ENCODE measurements at regions not wholly inside any gene's neighbourhood (a gene's known extent, or its start where the extent isn't known, plus 50 kb on each side); places are given as distances from the start of the nearest gene placed in this dataset.

- ATAC-seq (ENCODE audit: low read depth) (no peak), DNase-seq (ENCODE audit: low spot score) (no peak)
- TF ChIP-seq CTCF (IDR thresholded peaks at IDR 0.05; ENCODE audit: poor library complexity, severe bottlenecking) = no peak
- Histone ChIP-seq H3K36me3 (ENCODE audit: low read depth) (no peaks in the 10 kb centered on the region), H3K4me3 (ENCODE audit: severe bottlenecking) (no peak overlapping the region), H3K9me3 (ENCODE audit: severe bottlenecking) (no peaks in the 10 kb centered on the region), H3K4me1 (ENCODE audit: insufficient read depth, poor library complexity, severe bottlenecking) (no peaks in the 10 kb centered on the region), H3K27me3 (ENCODE audit: insufficient read depth, poor library complexity, severe bottlenecking) (no peaks in the 10 kb centered on the region), H3K27ac (ENCODE audit: poor library complexity, severe bottlenecking) (no peak overlapping the region)
Measured at GRCh38 chrX:138954976-138955375, 243.5 kb upstream of the FGF13 start.

GRCh38 chrX:138946926-138947325 lies 235.4 kb upstream of the FGF13 start:
- no peak overlapping the region for H3K27ac ChIP-seq (ENCODE audit: poor library complexity, severe bottlenecking)
- TF ChIP-seq CTCF (IDR thresholded peaks at IDR 0.05; ENCODE audit: poor library complexity, severe bottlenecking) = no peak
- DNase-seq (ENCODE audit: low spot score) = no peak

GRCh38 chrX:138945219-138945618 lies 233.7 kb upstream of the FGF13 start:
- Histone ChIP-seq H3K4me3 (ENCODE audit: severe bottlenecking) (no peak overlapping the region), H3K36me3 (ENCODE audit: low read depth) (no peaks in the 10 kb centered on the region), H3K27me3 (ENCODE audit: insufficient read depth, poor library complexity, severe bottlenecking) (no peaks in the 10 kb centered on the region), H3K9me3 (ENCODE audit: severe bottlenecking) (no peaks in the 10 kb centered on the region), H3K27ac (ENCODE audit: poor library complexity, severe bottlenecking) (no peak overlapping the region), H3K4me1 (ENCODE audit: insufficient read depth, poor library complexity, severe bottlenecking) (no peaks in the 10 kb centered on the region)
- 0 out of 3 replicates have a peak, but pooled peaks have one; percentile 27 for ATAC-seq (ENCODE audit: low read depth)
- no peak for TF ChIP-seq CTCF (IDR thresholded peaks at IDR 0.05; ENCODE audit: poor library complexity, severe bottlenecking)
- no peak for DNase-seq (ENCODE audit: low spot score)

More at GRCh38 chrX:138946926-138947325, 235.4 kb upstream of the FGF13 start:
- H3K9me3 ChIP-seq (ENCODE audit: severe bottlenecking) = no peaks in the 10 kb centered on the region
- no peaks in the 10 kb centered on the region for H3K36me3 ChIP-seq (ENCODE audit: low read depth)
- no peaks in the 10 kb centered on the region for H3K27me3 ChIP-seq (ENCODE audit: insufficient read depth, poor library complexity, severe bottlenecking)
- no peaks in the 10 kb centered on the region for H3K4me1 ChIP-seq (ENCODE audit: insufficient read depth, poor library complexity, severe bottlenecking)
- no peak overlapping the region for H3K4me3 ChIP-seq (ENCODE audit: severe bottlenecking)
- no peak for ATAC-seq (ENCODE audit: low read depth)

- no peaks in the 10 kb centered on the region for H3K4me1 ChIP-seq (ENCODE audit: insufficient read depth, poor library complexity, severe bottlenecking)
- no peaks in the 10 kb centered on the region for H3K27me3 ChIP-seq (ENCODE audit: insufficient read depth, poor library complexity, severe bottlenecking)
- H3K9me3 ChIP-seq (ENCODE audit: severe bottlenecking) = no peaks in the 10 kb centered on the region
- no peak overlapping the region for H3K4me3 ChIP-seq (ENCODE audit: severe bottlenecking)
- no peak overlapping the region for H3K27ac ChIP-seq (ENCODE audit: poor library complexity, severe bottlenecking)
- no peaks in the 10 kb centered on the region for H3K36me3 ChIP-seq (ENCODE audit: low read depth)
- no peak for DNase-seq (ENCODE audit: low spot score)
- TF ChIP-seq CTCF (IDR thresholded peaks at IDR 0.05; ENCODE audit: poor library complexity, severe bottlenecking) = no peak
- ATAC-seq (ENCODE audit: low read depth) = no peak
Measured at GRCh38 chrX:138939038-138939437, 227.5 kb upstream of the FGF13 start.

- no peak for DNase-seq (ENCODE audit: low spot score)
- Histone ChIP-seq H3K36me3 (ENCODE audit: low read depth) (no peaks in the 10 kb centered on the region), H3K27ac (ENCODE audit: poor library complexity, severe bottlenecking) (no peak overlapping the region), H3K9me3 (ENCODE audit: severe bottlenecking) (no peaks in the 10 kb centered on the region), H3K4me3 (ENCODE audit: severe bottlenecking) (no peak overlapping the region), H3K4me1 (ENCODE audit: insufficient read depth, poor library complexity, severe bottlenecking) (no peaks in the 10 kb centered on the region), H3K27me3 (ENCODE audit: insufficient read depth, poor library complexity, severe bottlenecking) (no peaks in the 10 kb centered on the region)
- TF ChIP-seq CTCF (IDR thresholded peaks at IDR 0.05; ENCODE audit: poor library complexity, severe bottlenecking) = no peak
- no peak for ATAC-seq (ENCODE audit: low read depth)
Measured at GRCh38 chrX:138938003-138938402, 226.5 kb upstream of the FGF13 start.

Measured in RWPE2 (cell line).